Gastrocnemius medialis (tissue), 4 donors: ENCODE measurements at regions not wholly inside any gene's neighbourhood (a gene's known extent, or its start where the extent isn't known, plus 50 kb on each side); places are given as distances from the start of the nearest gene placed in this dataset.

ENCODE experiments used
- POLR2A ChIP-seq, 2 donors: fragments of 450-650 bp; IDR thresholded peaks; one replicate each; pipeline ENCODE4 v1.6.1; 2017; ENCODE audit warnings: antibody characterized with exemption in 2 of 2, mild to moderate bottlenecking in 2 of 2, moderate library complexity in 2 of 2
- TF ChIP-seq, protein P1 (sequence below), 5 experiments: fragments of 450-650 bp in 3 of 5; fragments of 200-600 bp in 2 of 5; sonication (generic) in 2 of 5; IDR thresholded peaks in 4 of 5; conservative IDR thresholded peaks in 1 of 5; 1 replicate in 4 of 5; 2 replicates in 1 of 5; pipeline ENCODE4 v1.5.1; 2016 to 2019; ENCODE audit warnings: antibody characterized with exemption in 5 of 5, mild to moderate bottlenecking in 3 of 5, moderate library complexity in 3 of 5

DNA sequence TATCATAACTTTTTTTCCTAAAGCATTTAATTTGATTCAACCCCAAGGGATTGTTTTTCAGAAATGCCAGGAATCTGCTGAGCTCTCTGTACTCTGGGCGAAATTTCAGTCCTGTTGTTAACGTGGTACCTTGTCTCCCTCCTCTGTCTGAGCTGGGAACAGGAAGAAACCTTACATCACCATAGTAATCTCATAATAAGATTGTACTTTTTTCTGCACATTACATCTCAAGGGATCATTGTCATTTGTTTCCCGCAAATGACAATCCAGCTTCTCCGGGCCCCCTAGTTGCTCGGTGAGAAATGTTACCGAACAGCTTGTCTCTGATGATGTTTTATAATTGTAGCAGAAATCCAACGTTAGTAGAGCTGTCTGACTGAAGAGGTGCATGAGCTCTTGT is 152.7 kb upstream of the ERCC4 start:
- TF ChIP-seq, protein P1, sequence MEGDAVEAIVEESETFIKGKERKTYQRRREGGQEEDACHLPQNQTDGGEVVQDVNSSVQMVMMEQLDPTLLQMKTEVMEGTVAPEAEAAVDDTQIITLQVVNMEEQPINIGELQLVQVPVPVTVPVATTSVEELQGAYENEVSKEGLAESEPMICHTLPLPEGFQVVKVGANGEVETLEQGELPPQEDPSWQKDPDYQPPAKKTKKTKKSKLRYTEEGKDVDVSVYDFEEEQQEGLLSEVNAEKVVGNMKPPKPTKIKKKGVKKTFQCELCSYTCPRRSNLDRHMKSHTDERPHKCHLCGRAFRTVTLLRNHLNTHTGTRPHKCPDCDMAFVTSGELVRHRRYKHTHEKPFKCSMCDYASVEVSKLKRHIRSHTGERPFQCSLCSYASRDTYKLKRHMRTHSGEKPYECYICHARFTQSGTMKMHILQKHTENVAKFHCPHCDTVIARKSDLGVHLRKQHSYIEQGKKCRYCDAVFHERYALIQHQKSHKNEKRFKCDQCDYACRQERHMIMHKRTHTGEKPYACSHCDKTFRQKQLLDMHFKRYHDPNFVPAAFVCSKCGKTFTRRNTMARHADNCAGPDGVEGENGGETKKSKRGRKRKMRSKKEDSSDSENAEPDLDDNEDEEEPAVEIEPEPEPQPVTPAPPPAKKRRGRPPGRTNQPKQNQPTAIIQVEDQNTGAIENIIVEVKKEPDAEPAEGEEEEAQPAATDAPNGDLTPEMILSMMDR (IDR thresholded peaks at IDR 0.05 in 4 of 5, conservative IDR thresholded peaks at IDR 0.05 in 1 of 5), result no peak
- no peak for TF ChIP-seq POLR2A (IDR thresholded peaks at IDR 0.05)
